ENCODE measurements at regions not wholly inside any gene's neighbourhood (a gene's known extent, or its start where the extent isn't known, plus 50 kb on each side); places are given as distances from the start of the nearest gene placed in this dataset.

GRCh38 chr3:74527566-74527965 is 86.9 kb downstream of the CNTN3 start:
- no peak overlapping the region for H3K4me3 Mint-ChIP-seq
- Histone ChIP-seq H3K9ac (ENCODE audit: insufficient read depth, low read length, poor library complexity, severe bottlenecking) (no peak overlapping the region), H2AFZ (ENCODE audit: insufficient read depth, low read depth, low read length, poor library complexity, severe bottlenecking) (no peak overlapping the region), H3K27ac (ENCODE audit: low read depth in 1 of 2, low read length in 2 of 2) (no peak overlapping the region), H3K4me3 (replicated peaks in 1 of 3; ENCODE audit: low read depth in 2 of 3, low read length in 3 of 3) (no peak overlapping the region), H3K4me2 (replicated peaks; ENCODE audit: extremely low read depth, low read length, poor library complexity, severe bottlenecking) (no peak overlapping the region), H3K36me3 (replicated peaks in 1 of 2; ENCODE audit: control insufficient read depth in 1 of 2, insufficient read depth in 2 of 2, low read length in 2 of 2) (no peaks in the 10 kb centered on the region), H3K9me3 (replicated peaks in 1 of 2; ENCODE audit: control insufficient read depth in 1 of 2, insufficient read depth in 1 of 2, low read length in 2 of 2) (no peaks in the 10 kb centered on the region), H3K27me3 (ENCODE audit: control insufficient read depth in 2 of 2, insufficient read depth in 2 of 2, low read length in 2 of 2) (no peaks in the 10 kb centered on the region), H4K20me1 (ENCODE audit: insufficient read depth, low read length) (no peaks in the 10 kb centered on the region), H3K4me1 (ENCODE audit: control insufficient read depth in 1 of 2, insufficient read depth in 2 of 2, low read length in 2 of 2) (no peaks in the 10 kb centered on the region), H3K79me2 (ENCODE audit: insufficient read depth, low read length) (no peaks in the 10 kb centered on the region)
- no peak overlapping the region for H3K27ac Mint-ChIP-seq
- H3K27me3 Mint-ChIP-seq (ENCODE audit: low read depth in 3 of 3) = no peaks in the 10 kb centered on the region
- TF ChIP-seq CTCF (IDR thresholded peaks at IDR 0.05) = no peak
- intact Hi-C loops (cut with micrococcal nuclease) = no loop called here
- H3K4me1 Mint-ChIP-seq = no peaks in the 10 kb centered on the region
- 100% methylated on average over 2 of the region's 4 CpGs for WGBS (ENCODE audit: insufficient coverage)
- DNase-seq = no peak
- peaks cover 0 to 3% (median 0%) of the 10 kb centered on the region in 7 donors for H3K9me3 Mint-ChIP-seq
- no peaks in the 10 kb centered on the region for H3K36me3 Mint-ChIP-seq

- H3K4me3 Mint-ChIP-seq = no peak overlapping the region
- H3K4me1 Mint-ChIP-seq = no peaks in the 10 kb centered on the region
These were observed 90.6 kb downstream of the CNTN3 start for GRCh38 chr3:74523811-74524210.

More at GRCh38 chr3:74523811-74524210, 90.6 kb downstream of the CNTN3 start:
- Histone ChIP-seq H4K20me1 (ENCODE audit: insufficient read depth, low read length) (no peaks in the 10 kb centered on the region), H3K36me3 (replicated peaks in 1 of 2; ENCODE audit: control insufficient read depth in 1 of 2, insufficient read depth in 2 of 2, low read length in 2 of 2) (no peaks in the 10 kb centered on the region), H3K4me1 (ENCODE audit: control insufficient read depth in 1 of 2, insufficient read depth in 2 of 2, low read length in 2 of 2) (no peaks in the 10 kb centered on the region), H3K9ac (ENCODE audit: insufficient read depth, low read length, poor library complexity, severe bottlenecking) (no peak overlapping the region), H3K27me3 (ENCODE audit: control insufficient read depth in 2 of 2, insufficient read depth in 2 of 2, low read length in 2 of 2) (no peaks in the 10 kb centered on the region), H3K4me2 (replicated peaks; ENCODE audit: extremely low read depth, low read length, poor library complexity, severe bottlenecking) (no peak overlapping the region), H3K9me3 (replicated peaks in 1 of 2; ENCODE audit: control insufficient read depth in 1 of 2, insufficient read depth in 1 of 2, low read length in 2 of 2) (no peaks in the 10 kb centered on the region), H2AFZ (ENCODE audit: insufficient read depth, low read depth, low read length, poor library complexity, severe bottlenecking) (no peak overlapping the region), H3K27ac (ENCODE audit: low read depth in 1 of 2, low read length in 2 of 2) (no peak overlapping the region), H3K79me2 (ENCODE audit: insufficient read depth, low read length) (no peaks in the 10 kb centered on the region), H3K4me3 (replicated peaks in 1 of 3; ENCODE audit: low read depth in 2 of 3, low read length in 3 of 3) (no peak overlapping the region)
- intact Hi-C loops (cut with micrococcal nuclease) = no loop called here
- DNase-seq = no peak
- H3K27ac Mint-ChIP-seq = no peak overlapping the region
- no CpG with 5 or more reads among the region's 2 CpGs for WGBS (ENCODE audit: insufficient coverage)
- no peak for TF ChIP-seq CTCF (IDR thresholded peaks at IDR 0.05)
- H3K36me3 Mint-ChIP-seq = no peaks in the 10 kb centered on the region
- peaks cover 0 to 2% (median 0%) of the 10 kb centered on the region in 7 donors for H3K9me3 Mint-ChIP-seq
- no peaks in the 10 kb centered on the region for H3K27me3 Mint-ChIP-seq (ENCODE audit: low read depth in 3 of 3)

All from CD14-positive monocyte (primary cell).